PC-3 (cell line): ENCODE measurements at regions not wholly inside any gene's neighbourhood (a gene's known extent, or its start where the extent isn't known, plus 50 kb on each side); places are given as distances from the start of the nearest gene placed in this dataset.

Source experiments
- EZH2 ChIP-seq: fragments of 300-600 bp; sonication (generic); IDR thresholded peaks from one replicate; pipeline ENCODE4 v1.6.1; 2017; ENCODE audit warnings: antibody characterized with exemption, mild to moderate bottlenecking, low read length; ENCODE audit not compliant: unreplicated experiment
- EZH2phosphoT487 ChIP-seq: fragments of 300-600 bp; sonication (generic); IDR thresholded peaks from 2 replicates; pipeline ENCODE4 v1.6.1; 2018; ENCODE audit warnings: mild to moderate bottlenecking, antibody characterized with exemption, low read length, borderline replicate concordance
- TF ChIP-seq, protein P1 (sequence below): fragments of 300-600 bp; sonication (generic); conservative IDR thresholded peaks from 2 replicates; pipeline ENCODE4 v1.5.1; 2017; ENCODE audit warnings: antibody characterized with exemption, low read depth, mild to moderate bottlenecking, low read length

DNA sequence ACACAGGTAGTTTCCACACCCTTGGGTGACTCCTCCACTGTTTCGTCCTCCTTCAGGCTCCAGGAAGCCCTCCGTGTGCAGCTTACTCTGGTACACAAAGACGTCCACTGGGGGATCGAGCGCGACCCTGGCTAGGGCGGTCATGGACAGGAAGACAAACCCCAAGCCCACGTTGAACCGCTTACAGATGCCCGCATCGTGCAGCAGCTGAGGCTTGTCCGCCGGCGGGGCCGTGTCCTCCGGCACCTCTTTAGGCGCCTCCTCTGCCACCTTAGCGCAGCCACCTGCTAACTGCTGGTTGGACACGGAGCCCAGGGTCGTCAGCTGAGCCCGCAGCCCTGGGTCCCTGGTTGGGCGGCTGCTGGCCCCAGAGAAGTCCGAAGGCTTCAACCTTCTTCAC is 309.0 kb upstream of the BTBD3 start:
- TF ChIP-seq, protein P1, sequence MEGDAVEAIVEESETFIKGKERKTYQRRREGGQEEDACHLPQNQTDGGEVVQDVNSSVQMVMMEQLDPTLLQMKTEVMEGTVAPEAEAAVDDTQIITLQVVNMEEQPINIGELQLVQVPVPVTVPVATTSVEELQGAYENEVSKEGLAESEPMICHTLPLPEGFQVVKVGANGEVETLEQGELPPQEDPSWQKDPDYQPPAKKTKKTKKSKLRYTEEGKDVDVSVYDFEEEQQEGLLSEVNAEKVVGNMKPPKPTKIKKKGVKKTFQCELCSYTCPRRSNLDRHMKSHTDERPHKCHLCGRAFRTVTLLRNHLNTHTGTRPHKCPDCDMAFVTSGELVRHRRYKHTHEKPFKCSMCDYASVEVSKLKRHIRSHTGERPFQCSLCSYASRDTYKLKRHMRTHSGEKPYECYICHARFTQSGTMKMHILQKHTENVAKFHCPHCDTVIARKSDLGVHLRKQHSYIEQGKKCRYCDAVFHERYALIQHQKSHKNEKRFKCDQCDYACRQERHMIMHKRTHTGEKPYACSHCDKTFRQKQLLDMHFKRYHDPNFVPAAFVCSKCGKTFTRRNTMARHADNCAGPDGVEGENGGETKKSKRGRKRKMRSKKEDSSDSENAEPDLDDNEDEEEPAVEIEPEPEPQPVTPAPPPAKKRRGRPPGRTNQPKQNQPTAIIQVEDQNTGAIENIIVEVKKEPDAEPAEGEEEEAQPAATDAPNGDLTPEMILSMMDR: no peak
- TF ChIP-seq EZH2 (no peak), EZH2phosphoT487 (no peak)
